ENCODE measurements at regions not wholly inside any gene's neighbourhood (a gene's known extent, or its start where the extent isn't known, plus 50 kb on each side); places are given as distances from the start of the nearest gene placed in this dataset.

GRCh38 chr4:100823066-100823992, 305.5 kb upstream of the EMCN start:
- H2AFZ ChIP-seq, result no peak overlapping the region
- DNase-seq (ENCODE audit: low spot score), result no peak
- TF ChIP-seq CTCF (IDR thresholded peaks at IDR 0.05; ENCODE audit: poor library complexity), result no peak
- TF ChIP-seq EZH2phosphoT487 (IDR thresholded peaks at IDR 0.05; ENCODE audit: low read depth, severe bottlenecking, unreplicated experiment), result no peak
- no peak for TF ChIP-seq EZH2 (IDR thresholded peaks at IDR 0.05; ENCODE audit: borderline replicate concordance)
- 88% methylated on average over 4 of the region's 4 CpGs for WGBS (ENCODE audit: low lambda C conversion rate, missing lambda C conversion rate)
- H3K79me2 ChIP-seq, result no peaks in the 10 kb centered on the region
- no peak overlapping the region for H3K4me2 ChIP-seq
- H4K20me1 ChIP-seq (ENCODE audit: insufficient read depth, poor library complexity, severe bottlenecking), result no peaks in the 10 kb centered on the region
- no peaks in the 10 kb centered on the region for H3K36me3 ChIP-seq (replicated peaks; ENCODE audit: insufficient read depth, low read depth)
- H3K9me2 ChIP-seq (replicated peaks; ENCODE audit: insufficient read depth), result no peaks in the 10 kb centered on the region
- no peaks in the 10 kb centered on the region for H3K4me1 ChIP-seq (ENCODE audit: insufficient read depth)
- H3K9me3 ChIP-seq (ENCODE audit: low read depth), result no peaks in the 10 kb centered on the region
- H3K27ac ChIP-seq, result no peak overlapping the region
- no peaks in the 10 kb centered on the region for H3K27me3 ChIP-seq
- no peak overlapping the region for H3K4me3 ChIP-seq

GRCh38 chr4:100820249-100820648, 302.4 kb upstream of the EMCN start:
- no peaks in the 10 kb centered on the region for H3K36me3 ChIP-seq (replicated peaks; ENCODE audit: insufficient read depth, low read depth)
- H4K20me1 ChIP-seq (ENCODE audit: insufficient read depth, poor library complexity, severe bottlenecking), result no peaks in the 10 kb centered on the region
- H3K4me2 ChIP-seq, result no peak overlapping the region
- WGBS (ENCODE audit: low lambda C conversion rate, missing lambda C conversion rate), result 87% methylated on average over 3 of the region's 3 CpGs
- H3K27ac ChIP-seq, result no peak overlapping the region
- H3K79me2 ChIP-seq, result no peaks in the 10 kb centered on the region
- H3K9me3 ChIP-seq (ENCODE audit: low read depth), result no peaks in the 10 kb centered on the region
- H3K4me3 ChIP-seq, result no peak overlapping the region
- H3K27me3 ChIP-seq, result no peaks in the 10 kb centered on the region
- no peaks in the 10 kb centered on the region for H3K4me1 ChIP-seq (ENCODE audit: insufficient read depth)
- TF ChIP-seq CTCF (IDR thresholded peaks at IDR 0.05; ENCODE audit: poor library complexity), result no peak
- no peak for TF ChIP-seq EZH2 (IDR thresholded peaks at IDR 0.05; ENCODE audit: borderline replicate concordance)
- no peak for TF ChIP-seq EZH2phosphoT487 (IDR thresholded peaks at IDR 0.05; ENCODE audit: low read depth, severe bottlenecking, unreplicated experiment)
- no peak overlapping the region for H2AFZ ChIP-seq
- no peak for DNase-seq (ENCODE audit: low spot score)
- no peaks in the 10 kb centered on the region for H3K9me2 ChIP-seq (replicated peaks; ENCODE audit: insufficient read depth)

GRCh38 chr4:100819505-100819904, 301.7 kb upstream of the EMCN start:
- 88% methylated on average over 5 of the region's 5 CpGs for WGBS (ENCODE audit: low lambda C conversion rate, missing lambda C conversion rate)

More at GRCh38 chr4:100819505-100819904, 301.7 kb upstream of the EMCN start:
- H3K27me3 ChIP-seq, result no peaks in the 10 kb centered on the region
- no peaks in the 10 kb centered on the region for H3K4me1 ChIP-seq (ENCODE audit: insufficient read depth)
- H3K36me3 ChIP-seq (replicated peaks; ENCODE audit: insufficient read depth, low read depth), result no peaks in the 10 kb centered on the region
- no peak overlapping the region for H3K27ac ChIP-seq
- no peaks in the 10 kb centered on the region for H3K9me2 ChIP-seq (replicated peaks; ENCODE audit: insufficient read depth)
- no peak for TF ChIP-seq CTCF (IDR thresholded peaks at IDR 0.05; ENCODE audit: poor library complexity)
- no peak for TF ChIP-seq EZH2phosphoT487 (IDR thresholded peaks at IDR 0.05; ENCODE audit: low read depth, severe bottlenecking, unreplicated experiment)
- no peak for TF ChIP-seq EZH2 (IDR thresholded peaks at IDR 0.05; ENCODE audit: borderline replicate concordance)
- H4K20me1 ChIP-seq (ENCODE audit: insufficient read depth, poor library complexity, severe bottlenecking), result no peaks in the 10 kb centered on the region
- DNase-seq (ENCODE audit: low spot score), result no peak
- no peak overlapping the region for H3K4me3 ChIP-seq
- no peaks in the 10 kb centered on the region for H3K9me3 ChIP-seq (ENCODE audit: low read depth)
- no peak overlapping the region for H3K4me2 ChIP-seq
- H3K79me2 ChIP-seq, result no peaks in the 10 kb centered on the region
- H2AFZ ChIP-seq, result no peak overlapping the region
